Astrocyte of the spinal cord (primary cell): ENCODE measurements at regions not wholly inside any gene's neighbourhood (a gene's known extent, or its start where the extent isn't known, plus 50 kb on each side); places are given as distances from the start of the nearest gene placed in this dataset.

ENCODE experiments used
- DNase-seq: peaks from one replicate; pipeline ENCODE4 v3.0.0; 2011; ENCODE audit warnings: low read depth, low spot score
- H3K4me3 ChIP-seq: 2 replicates; pipeline ENCODE4 v1.5.1; 2011; ENCODE audit warnings: low read depth, mild to moderate bottlenecking, low read length, moderate library complexity
- in situ Hi-C: cut with HindIII; loops from 2 replicates; pipeline ENCODE4 v1.10.0; 2017; ENCODE audit warnings: low sequenced_read_pairs
- TF ChIP-seq, protein P1 (sequence below): IDR thresholded peaks from 2 replicates; pipeline ENCODE4 v1.5.1; 2012; ENCODE audit warnings: low read depth, mild to moderate bottlenecking, low read length, inconsistent platforms

DNA sequence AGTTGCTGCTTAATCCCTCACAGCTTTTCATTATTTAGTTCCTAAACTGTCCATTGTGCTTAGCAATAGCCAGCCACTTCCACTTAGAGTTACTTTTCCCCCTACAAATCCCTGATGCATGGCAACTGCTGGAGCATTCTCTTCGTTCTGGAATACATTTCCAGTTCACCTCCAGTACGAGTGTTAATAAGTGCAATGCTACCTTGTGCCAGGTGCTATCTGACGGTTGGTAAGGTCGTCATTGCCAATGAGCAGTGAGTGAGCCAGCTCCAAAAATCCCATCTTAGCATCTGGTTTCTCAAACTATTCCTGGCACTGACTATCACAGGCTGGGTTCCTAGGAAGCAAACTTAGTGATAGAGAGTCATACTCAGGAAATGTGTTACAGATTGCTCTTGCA, 114.1 kb upstream of the ADGRF1 start:
- H3K4me3 ChIP-seq: no peak overlapping the region
- no peak for DNase-seq
- in situ Hi-C loops: no loop called here
- TF ChIP-seq, protein P1, sequence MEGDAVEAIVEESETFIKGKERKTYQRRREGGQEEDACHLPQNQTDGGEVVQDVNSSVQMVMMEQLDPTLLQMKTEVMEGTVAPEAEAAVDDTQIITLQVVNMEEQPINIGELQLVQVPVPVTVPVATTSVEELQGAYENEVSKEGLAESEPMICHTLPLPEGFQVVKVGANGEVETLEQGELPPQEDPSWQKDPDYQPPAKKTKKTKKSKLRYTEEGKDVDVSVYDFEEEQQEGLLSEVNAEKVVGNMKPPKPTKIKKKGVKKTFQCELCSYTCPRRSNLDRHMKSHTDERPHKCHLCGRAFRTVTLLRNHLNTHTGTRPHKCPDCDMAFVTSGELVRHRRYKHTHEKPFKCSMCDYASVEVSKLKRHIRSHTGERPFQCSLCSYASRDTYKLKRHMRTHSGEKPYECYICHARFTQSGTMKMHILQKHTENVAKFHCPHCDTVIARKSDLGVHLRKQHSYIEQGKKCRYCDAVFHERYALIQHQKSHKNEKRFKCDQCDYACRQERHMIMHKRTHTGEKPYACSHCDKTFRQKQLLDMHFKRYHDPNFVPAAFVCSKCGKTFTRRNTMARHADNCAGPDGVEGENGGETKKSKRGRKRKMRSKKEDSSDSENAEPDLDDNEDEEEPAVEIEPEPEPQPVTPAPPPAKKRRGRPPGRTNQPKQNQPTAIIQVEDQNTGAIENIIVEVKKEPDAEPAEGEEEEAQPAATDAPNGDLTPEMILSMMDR: no peak

DNA sequence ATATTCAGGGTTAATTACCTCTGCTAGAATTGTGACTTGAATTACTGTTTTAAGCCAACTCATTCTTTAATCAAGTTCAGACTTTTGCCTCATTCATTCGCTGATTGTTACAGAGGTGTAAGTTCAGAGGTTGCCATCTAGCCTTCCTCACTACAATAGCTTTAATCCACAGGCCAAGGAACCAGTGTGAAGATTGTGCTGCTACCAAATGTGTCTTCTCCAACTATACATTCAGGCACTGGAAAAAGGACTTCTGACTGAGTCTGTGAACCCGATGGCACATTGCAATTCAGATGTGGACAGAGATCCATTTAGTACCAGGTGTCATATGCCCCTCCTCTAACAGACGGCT, 111.2 kb upstream of the ADGRF1 start:
- DNase-seq: no peak
- H3K4me3 ChIP-seq: no peak overlapping the region
- TF ChIP-seq, protein P1: no peak
- in situ Hi-C loops: no loop called here

DNA sequence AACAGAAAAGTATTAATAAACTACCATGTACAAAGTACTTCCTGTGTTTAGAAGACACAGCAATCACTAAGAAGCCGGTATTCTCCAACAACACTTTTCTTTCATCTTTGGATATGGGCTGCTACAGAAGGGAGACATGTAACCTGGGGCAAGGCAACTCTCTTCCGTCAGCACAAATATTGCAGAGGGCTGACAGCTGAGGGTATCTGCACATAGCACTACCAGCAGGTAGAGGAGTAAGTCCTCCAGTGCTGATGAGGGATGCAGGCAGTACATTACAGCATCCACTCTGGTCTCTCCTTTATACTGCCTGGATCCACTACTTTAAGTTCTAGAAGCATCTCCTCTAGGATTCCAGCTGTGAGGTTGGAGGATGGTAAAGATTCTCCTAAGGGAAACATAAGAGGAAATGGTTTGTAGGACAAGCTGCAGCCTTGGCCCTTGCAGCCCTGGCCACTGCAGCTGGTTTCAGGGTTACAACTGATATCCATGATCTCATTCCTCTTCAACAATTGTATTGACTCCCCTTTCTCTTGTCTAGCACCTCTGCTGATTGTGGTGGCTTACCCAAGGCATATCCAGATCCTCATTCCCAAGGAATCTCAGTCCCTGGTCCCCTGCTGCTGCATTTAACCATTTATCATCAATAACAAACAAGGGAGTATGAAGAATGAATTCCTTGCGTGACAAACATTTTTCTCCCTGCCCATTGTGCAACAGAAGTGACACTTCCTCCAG, 110.7 kb upstream of the ADGRF1 start:
- no peak overlapping the region for H3K4me3 ChIP-seq
- DNase-seq: no peak
- in situ Hi-C loops: no loop called here
- TF ChIP-seq, protein P1: no peak

DNA sequence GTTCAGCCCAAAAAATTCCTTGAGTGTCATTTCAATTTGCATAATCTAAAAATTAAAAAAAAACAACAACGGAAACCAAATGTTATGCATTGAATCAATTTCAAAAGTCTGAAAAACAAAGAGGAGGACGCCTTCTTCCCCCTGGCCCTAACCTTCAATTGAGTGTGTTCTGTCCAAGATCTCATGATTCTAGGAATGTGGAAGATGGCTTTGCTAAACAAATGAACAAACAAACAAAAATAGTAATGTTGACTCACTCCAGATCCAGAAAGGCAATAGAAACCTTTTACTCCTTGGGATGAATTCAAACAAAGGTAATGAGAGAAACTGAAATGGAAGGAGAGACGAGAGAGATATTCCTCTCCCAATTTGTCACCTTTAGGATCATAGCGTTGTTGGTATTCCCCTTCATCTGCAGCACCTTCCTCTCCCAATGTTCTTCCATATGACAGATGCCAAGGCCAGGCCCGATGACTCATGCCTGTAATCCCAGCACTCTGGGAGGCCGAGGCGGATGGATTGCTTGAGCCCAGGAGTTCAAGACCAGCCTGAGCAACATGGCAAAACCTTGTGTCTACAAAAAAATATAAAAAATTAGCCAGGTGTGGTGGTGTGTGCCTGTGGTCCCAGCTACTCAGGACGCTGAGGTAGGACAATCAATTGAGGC, 109.2 kb upstream of the ADGRF1 start:
- TF ChIP-seq, protein P1: no peak
- no peak for DNase-seq
- in situ Hi-C loops: no loop called here
- H3K4me3 ChIP-seq: no peak overlapping the region

DNA sequence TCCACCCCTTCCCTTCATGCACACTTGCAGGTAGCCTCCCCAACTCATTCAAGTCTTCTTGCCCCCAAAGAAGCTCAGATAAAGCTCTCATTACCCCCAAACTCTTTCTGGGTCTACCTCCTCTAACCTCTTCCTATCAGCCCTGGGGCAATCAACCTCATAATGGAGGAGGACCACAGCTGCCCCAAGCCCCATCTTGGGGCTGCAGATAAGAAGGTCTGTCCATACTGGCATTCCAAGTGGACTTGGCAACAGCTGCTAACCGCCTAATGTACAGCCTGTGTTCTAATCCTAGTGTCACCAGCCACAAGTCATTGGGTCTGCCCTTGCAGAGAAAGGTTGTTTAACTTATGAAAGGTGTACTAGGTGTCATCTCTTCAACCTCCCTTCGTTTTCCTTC, 107.4 kb upstream of the ADGRF1 start:
- H3K4me3 ChIP-seq: no peak overlapping the region
- in situ Hi-C loops: no loop called here
- no peak for DNase-seq
- TF ChIP-seq, protein P1: no peak

DNA sequence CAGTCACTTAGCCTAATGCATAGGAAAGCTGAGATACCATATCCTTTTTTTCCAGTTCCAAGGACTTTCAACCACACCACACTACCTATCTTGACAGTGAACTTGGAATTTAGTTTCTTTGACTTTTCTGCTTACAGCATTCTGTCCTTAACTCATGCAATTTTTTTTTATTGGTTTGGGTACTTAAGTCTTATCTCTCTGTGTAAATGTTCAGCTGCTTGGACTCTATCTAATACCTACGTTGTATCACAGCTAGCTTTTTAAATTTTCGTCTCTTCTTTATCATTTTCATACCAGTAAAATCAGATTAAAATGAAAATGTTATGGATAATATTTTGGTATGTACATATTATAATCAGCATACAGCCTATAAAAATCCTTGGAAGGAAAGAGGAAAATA, 106.9 kb upstream of the ADGRF1 start:
- TF ChIP-seq, protein P1: no peak
- H3K4me3 ChIP-seq: no peak overlapping the region
- in situ Hi-C loops: no loop called here
- no peak for DNase-seq
